ENCODE measurements at regions not wholly inside any gene's neighbourhood (a gene's known extent, or its start where the extent isn't known, plus 50 kb on each side); places are given as distances from the start of the nearest gene placed in this dataset.

GRCh38 chr17:72258711-72259110 is 137.9 kb downstream of the SOX9 start:
- DNase-seq (ENCODE audit: low spot score): no peak

- DNase-seq (ENCODE audit: low spot score): no peak
Observed at GRCh38 chr17:72259922-72260321, 139.1 kb downstream of the SOX9 start.

- no peak for DNase-seq (ENCODE audit: low spot score)
Observed at GRCh38 chr17:72262766-72263165, 141.9 kb downstream of the SOX9 start.

GRCh38 chr17:72264682-72265405 is 144.0 kb downstream of the SOX9 start:
- no peak for DNase-seq (ENCODE audit: low spot score)

- DNase-seq (ENCODE audit: low spot score): no peak
Observed at GRCh38 chr17:72266112-72266775, 145.4 kb downstream of the SOX9 start.

- no peak for DNase-seq (ENCODE audit: low spot score)
Observed at GRCh38 chr17:72267601-72268000, 146.8 kb downstream of the SOX9 start.

DNA sequence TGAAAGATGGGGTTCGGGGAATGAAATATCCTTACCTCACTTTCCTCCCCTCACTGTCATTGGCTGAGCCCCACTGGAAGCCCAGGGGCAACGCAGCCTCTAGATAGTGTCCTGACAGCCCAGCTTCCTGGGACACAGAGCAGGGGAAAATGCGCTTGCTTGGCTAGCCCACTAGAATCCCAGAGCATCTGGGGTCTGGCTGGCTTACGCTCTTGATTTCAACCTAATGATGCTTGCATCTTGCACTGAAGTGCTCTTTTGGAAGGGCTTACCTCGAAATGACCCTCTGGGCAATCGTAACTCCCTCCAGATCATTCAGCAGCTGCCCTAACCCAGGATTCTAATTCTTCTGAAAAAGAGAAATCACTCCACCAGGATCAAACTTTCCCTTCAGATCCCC is 147.6 kb downstream of the SOX9 start:
- no peak for DNase-seq (ENCODE audit: low spot score)

- no peak for DNase-seq (ENCODE audit: low spot score)
Observed at GRCh38 chr17:72270273-72270924, 149.6 kb downstream of the SOX9 start.

- no peak for DNase-seq (ENCODE audit: low spot score)
Observed at GRCh38 chr17:72271603-72272002, 150.8 kb downstream of the SOX9 start.

- no peak for DNase-seq (ENCODE audit: low spot score)
Observed at GRCh38 chr17:72273289-72274056, 152.7 kb downstream of the SOX9 start.

DNA sequence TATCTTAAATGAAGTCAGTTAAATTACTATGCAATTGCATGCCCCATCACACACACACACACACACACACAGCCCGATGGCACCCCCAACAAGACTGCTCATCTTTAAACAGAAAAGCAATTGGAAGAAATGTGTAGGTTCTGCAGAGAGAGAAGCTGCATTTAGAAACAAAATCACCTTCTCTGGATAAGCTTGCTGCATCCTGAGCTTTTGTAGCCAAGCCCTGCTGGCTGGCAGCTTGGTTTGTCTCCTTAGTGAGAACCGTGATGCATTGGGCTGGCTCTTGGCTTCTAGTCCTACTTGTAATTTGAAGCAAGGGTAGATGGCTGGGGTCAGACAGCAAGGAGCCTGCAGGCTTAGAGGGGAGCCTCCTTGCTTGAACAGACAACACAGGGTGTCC is 153.8 kb downstream of the SOX9 start:
- no peak for DNase-seq (ENCODE audit: low spot score)

DNA sequence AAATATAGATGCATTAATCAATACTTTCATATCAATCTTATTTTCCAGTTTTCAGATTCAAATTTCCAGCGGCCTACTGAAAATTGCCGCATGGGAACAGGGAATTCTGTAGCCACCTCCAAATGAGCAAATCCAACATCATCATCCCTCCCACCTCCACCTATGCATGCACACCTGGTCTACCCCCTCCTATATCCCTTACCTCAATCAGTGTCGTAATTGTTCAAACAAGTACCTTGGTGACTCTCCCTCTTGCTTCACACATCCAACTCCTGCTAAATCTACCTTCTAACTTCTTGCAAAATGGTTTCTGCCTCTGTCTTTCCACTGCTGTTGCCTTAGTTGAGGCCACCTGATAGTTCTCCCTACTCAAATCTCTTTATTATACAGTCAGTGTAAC is 160.1 kb downstream of the SOX9 start:
- no peak for DNase-seq (ENCODE audit: low spot score)

DNA sequence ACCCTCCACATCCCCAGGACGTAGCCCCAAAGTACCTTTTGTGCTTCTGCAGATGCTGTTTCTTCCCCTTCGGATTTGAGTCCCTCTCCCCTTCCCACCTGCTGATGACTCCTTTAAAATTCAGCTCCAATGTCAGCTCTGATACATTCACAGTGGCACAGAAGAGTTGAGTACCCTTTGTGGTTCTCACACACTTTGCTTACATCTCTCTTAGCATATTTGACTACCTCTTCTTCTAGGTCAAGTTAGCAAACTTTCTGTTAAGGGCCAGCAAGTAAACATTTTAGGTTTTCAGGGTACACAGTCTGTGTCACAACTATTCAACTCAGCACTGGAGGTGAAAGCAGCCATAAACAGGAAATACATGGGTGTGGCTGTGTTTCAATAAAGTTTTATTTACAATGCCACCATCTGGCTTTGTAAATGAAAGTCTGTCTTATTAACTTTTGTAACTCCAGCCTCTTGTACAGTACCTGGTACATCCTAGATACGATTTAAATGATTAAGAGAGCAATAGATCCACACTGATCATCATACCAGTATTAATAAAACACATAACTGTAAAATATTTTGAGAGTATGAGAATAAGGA is 161.7 kb downstream of the SOX9 start:
- no peak for DNase-seq (ENCODE audit: low spot score)

DNA sequence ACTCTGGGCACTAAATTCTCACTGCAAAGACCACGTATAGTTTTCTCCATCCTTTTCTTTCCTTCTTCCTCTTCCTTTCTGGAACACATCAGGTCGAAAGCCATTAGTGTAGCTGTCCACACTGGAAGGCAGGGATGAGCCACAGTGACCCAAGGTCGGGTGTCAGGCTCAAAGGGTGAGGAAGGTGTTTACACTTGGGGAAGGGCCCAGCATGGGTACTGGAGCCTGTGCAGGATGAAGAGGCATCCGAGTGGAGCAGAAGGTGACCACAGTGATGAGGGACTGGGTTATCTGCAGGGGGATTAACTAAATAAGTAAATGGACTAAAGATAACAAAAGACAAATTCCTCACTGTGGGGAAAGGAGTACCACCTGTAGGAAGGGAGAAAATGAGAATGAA is 164.0 kb downstream of the SOX9 start:
- no peak for DNase-seq (ENCODE audit: low spot score)

GRCh38 chr17:72287586-72287985 is 166.8 kb downstream of the SOX9 start:
- no peak for DNase-seq (ENCODE audit: low spot score)

- DNase-seq (ENCODE audit: low spot score): no peak
Observed at GRCh38 chr17:72294487-72294893, 173.7 kb downstream of the SOX9 start.

DNA sequence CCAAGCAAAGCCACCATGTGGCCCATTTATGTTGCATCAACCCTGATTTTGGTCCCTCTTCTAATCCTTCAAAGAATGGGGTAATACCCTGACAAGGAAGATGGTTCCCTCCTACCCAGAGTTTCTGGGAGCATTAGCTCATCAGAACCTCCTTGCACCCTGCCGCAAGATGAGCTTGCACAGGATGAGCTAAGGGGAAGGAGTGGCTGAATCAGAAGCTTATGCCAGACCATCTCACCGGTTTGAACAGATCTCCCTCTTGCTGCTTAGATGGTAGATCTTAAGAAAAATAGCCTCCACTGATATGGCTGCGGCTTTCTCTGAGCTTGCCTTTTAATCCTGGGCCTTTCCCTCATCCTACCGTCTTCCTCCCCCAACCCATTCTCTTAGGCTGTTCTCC is 175.1 kb downstream of the SOX9 start:
- DNase-seq (ENCODE audit: low spot score): no peak

DNA sequence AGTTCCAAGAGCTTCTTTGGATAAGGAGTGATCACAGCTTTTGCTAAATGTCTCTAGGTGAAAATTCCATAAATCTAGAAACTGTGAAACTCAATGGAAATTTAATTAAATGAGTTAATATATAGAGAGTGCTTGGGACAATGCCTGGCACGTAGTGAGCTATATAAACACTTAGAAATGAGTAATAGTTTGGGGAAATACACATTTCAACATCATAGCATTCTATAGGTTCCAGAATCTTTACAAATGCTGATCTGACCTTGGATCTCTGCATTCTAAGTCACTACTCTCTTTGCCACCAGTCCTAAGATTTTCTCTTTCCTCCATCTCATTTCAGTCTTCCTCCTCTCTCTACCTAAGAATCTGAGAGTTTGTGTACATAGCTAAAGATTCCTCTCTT is 175.6 kb downstream of the SOX9 start:
- DNase-seq (ENCODE audit: low spot score): no peak

DNA sequence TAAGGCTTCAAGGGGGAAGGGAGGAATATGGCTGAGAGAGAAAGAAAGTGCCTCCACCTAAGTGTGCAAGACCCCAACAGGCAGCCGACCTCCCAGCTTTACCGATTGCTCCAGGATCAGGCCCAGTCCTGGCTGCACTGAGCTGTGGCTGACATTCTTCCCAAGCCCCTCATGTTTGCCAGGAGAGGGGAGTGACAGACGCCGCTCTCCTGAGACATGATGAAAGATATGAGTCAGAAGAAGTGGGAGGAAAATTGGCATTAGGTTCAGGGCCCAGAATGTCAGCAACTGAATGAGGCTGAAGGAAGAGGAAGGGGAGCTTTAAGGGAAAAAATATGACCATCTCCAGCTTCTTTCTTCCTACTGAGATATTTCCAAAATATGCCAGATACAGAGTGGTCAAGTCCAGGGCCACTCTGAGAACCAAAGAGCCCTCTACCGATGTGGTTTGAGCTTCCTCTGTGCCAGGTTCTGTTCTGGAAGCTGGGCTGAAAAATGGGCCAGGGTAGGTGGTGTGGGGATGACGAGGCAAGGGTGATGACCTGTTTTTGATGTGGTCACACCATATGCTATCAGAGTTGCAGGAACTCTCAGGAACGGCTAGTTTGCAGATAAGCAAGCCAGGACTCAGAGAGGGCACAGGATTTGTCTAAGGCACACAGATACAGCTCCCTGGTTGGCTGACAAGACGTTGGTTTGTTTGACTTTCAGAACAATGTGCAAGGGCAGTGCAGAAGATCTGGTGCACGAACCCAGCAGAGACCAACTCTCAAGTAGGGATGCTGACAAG is 176.7 kb downstream of the SOX9 start:
- no peak for DNase-seq (ENCODE audit: low spot score)

GRCh38 chr17:72299100-72299499 is 178.3 kb downstream of the SOX9 start:
- DNase-seq (ENCODE audit: low spot score): no peak

- no peak for DNase-seq (ENCODE audit: low spot score)
Observed at GRCh38 chr17:72299592-72299991, 178.8 kb downstream of the SOX9 start.
